ENCODE measurements at regions not wholly inside any gene's neighbourhood (a gene's known extent, or its start where the extent isn't known, plus 50 kb on each side); places are given as distances from the start of the nearest gene placed in this dataset.

- TF ChIP-seq POLR2AphosphoS5 (IDR thresholded peaks at IDR 0.05) (no peak), CTCF (IDR thresholded peaks at IDR 0.05) (no peak)
Measured at GRCh38 chr2:9077691-9078090, 74.2 kb upstream of the MBOAT2 start.

Measured in esophagus muscularis mucosa (tissue), 3 donors.